GM21529 (cell line): ENCODE measurements at regions not wholly inside any gene's neighbourhood (a gene's known extent, or its start where the extent isn't known, plus 50 kb on each side); places are given as distances from the start of the nearest gene placed in this dataset.
A peak's percentile ranks its signal among the peaks of the same experiment; 100 is the strongest.

Source experiments
- ATAC-seq: cut with Tn5 transposase; IDR thresholded peaks from one replicate; pipeline ENCODE4 v1.9.1; 2021; ENCODE audit not compliant: unreplicated experiment

- no peak for ATAC-seq
Measured at GRCh38 chr2:2932692-2933305, 444.8 kb downstream of the EIPR1 start.

GRCh38 chr2:2932189-2932588 is 445.4 kb downstream of the EIPR1 start:
- ATAC-seq: no peak

GRCh38 chr2:2931318-2932075 is 446.1 kb downstream of the EIPR1 start:
- ATAC-seq: no peak

GRCh38 chr2:2930841-2931240 is 446.8 kb downstream of the EIPR1 start:
- no peak for ATAC-seq

- ATAC-seq: peak; percentile 42
Measured at GRCh38 chr2:2926858-2927175, 450.8 kb downstream of the EIPR1 start.

- ATAC-seq: peak; percentile 71
Measured at GRCh38 chr2:2926009-2926857, 451.4 kb downstream of the EIPR1 start.

- ATAC-seq: no peak
Measured at GRCh38 chr2:2922156-2922555, 455.5 kb downstream of the EIPR1 start.

- ATAC-seq: no peak
Measured at GRCh38 chr2:2921011-2921720, 456.5 kb downstream of the EIPR1 start.

- ATAC-seq: no peak
Measured at GRCh38 chr2:2919574-2920365, 457.8 kb downstream of the EIPR1 start.

- ATAC-seq: no peak
Measured at GRCh38 chr2:2919026-2919425, 458.6 kb downstream of the EIPR1 start.

GRCh38 chr2:2916621-2917020 is 461.0 kb downstream of the EIPR1 start:
- no peak for ATAC-seq

- ATAC-seq: no peak
Measured at GRCh38 chr2:2914252-2914651, 463.4 kb downstream of the EIPR1 start.

GRCh38 chr2:2913601-2914120 is 464.0 kb downstream of the EIPR1 start:
- ATAC-seq: no peak

- ATAC-seq: no peak
Measured at GRCh38 chr2:2912731-2913130, 464.9 kb downstream of the EIPR1 start.

- no peak for ATAC-seq
Measured at GRCh38 chr2:2912293-2912692, 465.3 kb downstream of the EIPR1 start.

- no peak for ATAC-seq
Measured at GRCh38 chr2:2910259-2910658, 467.4 kb downstream of the EIPR1 start.

- no peak for ATAC-seq
Measured at GRCh38 chr2:2909086-2910035, 468.3 kb downstream of the EIPR1 start.

- ATAC-seq: no peak
Measured at GRCh38 chr2:2906091-2906490, 471.5 kb downstream of the EIPR1 start.

GRCh38 chr2:2904721-2905350 is 472.8 kb downstream of the EIPR1 start:
- ATAC-seq: no peak
